Progenitor cell of endocrine pancreas (in vitro differentiated cells): ENCODE measurements at regions not wholly inside any gene's neighbourhood (a gene's known extent, or its start where the extent isn't known, plus 50 kb on each side); places are given as distances from the start of the nearest gene placed in this dataset.
"Not testable (repeated sequence)": the region's sequence is repeated elsewhere in the genome, so short reads cannot be mapped to it uniquely, and the experiment has no call there.

Experiments used
- DNase-seq: peaks from one replicate; pipeline ENCODE4 v3.0.0; 2021; ENCODE audit warnings: low spot score; ENCODE audit not compliant: unreplicated experiment
- H3K27ac Mint-ChIP-seq: 2 replicates; pipeline ENCODE4 v1.8.0; 2021; ENCODE audit warnings: mild to moderate bottlenecking, moderate library complexity, mixed read lengths
- H3K27me3 Mint-ChIP-seq: 2 replicates; pipeline ENCODE4 v1.8.0; 2021; ENCODE audit warnings: mixed read lengths
- H3K36me3 Mint-ChIP-seq: 2 replicates; pipeline ENCODE4 v1.8.0; 2022; ENCODE audit warnings: mixed read lengths; ENCODE audit not compliant: insufficient read depth
- H3K4me1 Mint-ChIP-seq: 2 replicates; pipeline ENCODE4 v1.8.0; 2021; ENCODE audit warnings: low read depth, mixed read lengths
- H3K4me3 Mint-ChIP-seq: 2 replicates; pipeline ENCODE4 v1.8.0; 2021; ENCODE audit warnings: low read depth, mild to moderate bottlenecking, moderate library complexity, mixed read lengths
- H3K9me3 Mint-ChIP-seq: 2 replicates; pipeline ENCODE4 v1.8.0; 2021; ENCODE audit warnings: low read depth, mixed read lengths
- CTCF ChIP-seq: fragments of 200-600 bp; sonication (generic); IDR thresholded peaks from one replicate; pipeline ENCODE4 v1.5.0; 2021; ENCODE audit warnings: antibody characterized with exemption, mild to moderate bottlenecking; ENCODE audit not compliant: unreplicated experiment

- no peak for TF ChIP-seq CTCF
- no peaks in the 10 kb centered on the region for H3K27me3 Mint-ChIP-seq
- H3K4me3 Mint-ChIP-seq: no peak overlapping the region
- H3K9me3 Mint-ChIP-seq: peaks cover 13% of the 10 kb centered on the region
- no peak for DNase-seq
- H3K36me3 Mint-ChIP-seq: no peaks in the 10 kb centered on the region
- no peaks in the 10 kb centered on the region for H3K4me1 Mint-ChIP-seq
- H3K27ac Mint-ChIP-seq: no peak overlapping the region
Observed at GRCh38 chr5:163309914-163310313, 127.5 kb upstream of the CCNG1 start.

DNA sequence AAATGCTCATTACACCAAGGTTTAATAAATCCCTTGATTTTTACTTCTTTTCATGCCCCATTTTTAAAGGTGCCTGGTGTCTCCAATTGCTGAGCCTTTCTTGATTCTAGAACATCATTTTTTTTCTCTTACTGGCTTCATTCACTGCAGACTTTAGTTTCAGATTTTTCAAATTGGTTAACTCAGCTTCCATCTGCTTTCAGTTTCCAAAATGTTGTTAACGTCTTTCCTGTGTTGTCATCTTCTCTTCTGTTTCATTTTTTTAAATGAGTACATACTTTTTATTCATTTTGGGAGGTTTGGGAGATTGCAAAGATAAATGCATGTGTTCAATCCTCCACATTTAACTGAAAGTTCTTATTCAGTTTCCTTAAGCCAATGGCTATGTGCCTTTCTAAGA is 126.4 kb upstream of the CCNG1 start:
- Mint-ChIP-seq H3K27me3 (no peaks in the 10 kb centered on the region), H3K27ac (no peak overlapping the region), H3K36me3 (no peaks in the 10 kb centered on the region), H3K4me3 (no peak overlapping the region), H3K9me3 (peaks cover 13% of the 10 kb centered on the region), H3K4me1 (no peaks in the 10 kb centered on the region)
- no peak for DNase-seq
- TF ChIP-seq CTCF: no peak

- no peaks in the 10 kb centered on the region for H3K36me3 Mint-ChIP-seq
- DNase-seq: no peak
- TF ChIP-seq CTCF: no peak
- H3K4me1 Mint-ChIP-seq: no peaks in the 10 kb centered on the region
- no peaks in the 10 kb centered on the region for H3K27me3 Mint-ChIP-seq
- H3K27ac Mint-ChIP-seq: no peak overlapping the region
- H3K4me3 Mint-ChIP-seq: no peak overlapping the region
- peaks cover 13% of the 10 kb centered on the region for H3K9me3 Mint-ChIP-seq
Observed at GRCh38 chr5:163312598-163312997, 124.8 kb upstream of the CCNG1 start.

GRCh38 chr5:163313049-163313448 is 124.3 kb upstream of the CCNG1 start:
- DNase-seq, H3K27ac Mint-ChIP-seq, H3K27me3 Mint-ChIP-seq, H3K4me1 Mint-ChIP-seq, H3K36me3 Mint-ChIP-seq, H3K4me3 Mint-ChIP-seq: not testable (repeated sequence)
- H3K9me3 Mint-ChIP-seq: peaks cover 13% of the 10 kb centered on the region

DNA sequence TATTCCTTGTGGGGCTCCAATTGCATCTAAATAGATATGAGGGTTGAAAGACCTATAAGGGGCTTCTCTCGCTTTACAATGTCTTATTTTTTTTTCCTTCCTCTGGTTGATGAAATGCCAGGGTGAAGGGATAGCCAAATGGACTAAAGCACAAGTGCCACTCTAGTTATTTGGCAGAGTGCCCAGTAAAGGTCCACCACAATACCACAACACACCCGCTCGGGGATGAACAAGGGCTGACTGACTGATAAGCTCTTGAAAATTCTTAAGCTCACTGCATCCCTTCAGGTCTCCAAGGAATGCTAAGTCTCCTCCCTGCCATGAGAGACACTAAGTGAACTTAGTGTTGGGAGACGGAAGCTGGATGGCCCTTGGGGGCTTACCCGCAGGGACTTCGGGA is 121.0 kb upstream of the CCNG1 start:
- not testable (repeated sequence) for DNase-seq, H3K27me3 Mint-ChIP-seq, H3K27ac Mint-ChIP-seq, H3K36me3 Mint-ChIP-seq, H3K4me1 Mint-ChIP-seq, H3K4me3 Mint-ChIP-seq
- peaks cover 14% of the 10 kb centered on the region for H3K9me3 Mint-ChIP-seq

- Mint-ChIP-seq H3K4me3 (no peak overlapping the region), H3K9me3 (peaks cover 3% of the 10 kb centered on the region), H3K36me3 (no peaks in the 10 kb centered on the region), H3K27ac (no peak overlapping the region), H3K27me3 (no peaks in the 10 kb centered on the region), H3K4me1 (no peaks in the 10 kb centered on the region)
- no peak for DNase-seq
- TF ChIP-seq CTCF: no peak
Observed at GRCh38 chr5:163318707-163319106, 118.7 kb upstream of the CCNG1 start.

GRCh38 chr5:163321511-163321910 is 115.9 kb upstream of the CCNG1 start:
- H3K27ac Mint-ChIP-seq: no peak overlapping the region

More at GRCh38 chr5:163321511-163321910, 115.9 kb upstream of the CCNG1 start:
- DNase-seq: no peak
- no peak for TF ChIP-seq CTCF
- Mint-ChIP-seq H3K36me3 (no peaks in the 10 kb centered on the region), H3K4me3 (no peak overlapping the region), H3K27me3 (no peaks in the 10 kb centered on the region), H3K9me3 (peaks cover 3% of the 10 kb centered on the region), H3K4me1 (no peaks in the 10 kb centered on the region)
